Tibial nerve (tissue), 4 donors: ENCODE measurements at regions not wholly inside any gene's neighbourhood (a gene's known extent, or its start where the extent isn't known, plus 50 kb on each side); places are given as distances from the start of the nearest gene placed in this dataset.

Source experiments
- DNase-seq, 2 donors: peaks; one replicate each; pipeline ENCODE4 v3.0.0-alpha.2; 2019; ENCODE audit warnings: low spot score in 2 of 2
- H3K27ac ChIP-seq, 4 donors: fragments of 200-600 bp; sonication (generic) in 3 of 4; one replicate each; pipeline ENCODE4 v1.5.1; 2017 to 2019; ENCODE audit warnings: mild to moderate bottlenecking in 1 of 4
- H3K27me3 ChIP-seq, 2 donors: fragments of 200-600 bp; sonication (generic) in 1 of 2; one replicate each; pipeline versions ENCODE4 v1.5.1 to v1.6.0; 2017 to 2019
- H3K36me3 ChIP-seq, 3 donors: fragments of 200-600 bp; sonication (generic); one replicate each; pipeline ENCODE4 v1.5.1; 2018 to 2019
- H3K4me1 ChIP-seq, 4 donors: fragments of 200-600 bp; sonication (generic) in 3 of 4; one replicate each; pipeline ENCODE4 v1.5.1; 2017 to 2019
- H3K4me3 ChIP-seq, 4 donors: fragments of 200-600 bp; sonication (generic) in 3 of 4; one replicate each; pipeline ENCODE4 v1.5.1; 2017 to 2019; ENCODE audit warnings: mild to moderate bottlenecking in 1 of 4, moderate library complexity in 1 of 4
- H3K9me3 ChIP-seq, 4 donors: fragments of 200-600 bp; sonication (generic) in 3 of 4; one replicate each; pipeline ENCODE4 v1.5.1; 2017 to 2019
- CTCF ChIP-seq, 5 experiments: fragments of 200-600 bp in 3 of 5; fragments of 450-650 bp in 2 of 5; sonication (generic) in 3 of 5; IDR thresholded peaks; one replicate each; pipeline ENCODE4 v1.5.1; 2016 to 2019; ENCODE audit warnings: antibody characterized with exemption in 5 of 5, mild to moderate bottlenecking in 3 of 5, moderate library complexity in 2 of 5
- EP300 ChIP-seq, 2 donors: sonication (generic); formaldehyde crosslinking; IDR thresholded peaks; one replicate each; pipeline ENCODE4 v1.6.1; 2017; ENCODE audit warnings: antibody characterized with exemption in 2 of 2, mild to moderate bottlenecking in 1 of 2
- POLR2A ChIP-seq, 2 donors: fragments of 450-650 bp; IDR thresholded peaks; one replicate each; pipeline ENCODE4 v1.6.1; 2017; ENCODE audit warnings: antibody characterized with exemption in 2 of 2, mild to moderate bottlenecking in 2 of 2, moderate library complexity in 2 of 2
- WGBS, 2 donors: methylation state at CpG; one replicate each; pipeline ENCODE4 v1.1.5; 2018; 5-methylcytosine and 5-hydroxymethylcytosine counted together

- 66 to 79% methylated on average over 1 of the region's 1 CpG for WGBS, 2 donors
- no peaks in the 10 kb centered on the region for H3K9me3 ChIP-seq
Observed at GRCh38 chr18:66048406-66048805, 297.6 kb downstream of the CDH7 start.

DNA sequence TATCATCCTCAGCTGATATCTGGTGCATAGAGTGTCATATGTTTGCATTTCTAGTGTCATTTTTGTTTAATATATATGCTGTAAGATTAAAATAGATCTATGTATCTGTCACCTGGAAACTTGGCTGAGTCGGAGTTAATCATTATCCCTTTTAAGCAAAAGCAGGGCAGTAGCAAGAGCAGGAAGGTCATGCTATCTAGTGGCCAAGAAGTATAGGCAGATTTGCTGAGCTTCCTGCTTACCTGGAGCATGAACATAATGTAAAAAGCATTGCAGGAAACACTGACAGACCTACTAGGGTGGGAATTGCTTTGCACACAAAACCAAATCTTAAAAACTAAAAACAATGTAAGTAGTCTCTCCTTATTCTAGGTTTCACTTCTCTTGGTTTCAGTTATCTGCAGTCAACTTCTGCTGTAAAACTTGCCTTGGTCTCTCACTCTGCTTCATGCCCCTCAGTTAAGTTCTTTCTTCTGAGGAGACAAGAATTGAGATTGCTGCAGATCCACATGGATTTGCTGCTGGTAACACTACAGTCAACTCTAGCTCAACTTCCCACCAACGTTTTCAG is 295.3 kb downstream of the CDH7 start:
- Histone ChIP-seq H3K27ac (no peak overlapping the region), H3K4me1 (no peaks in the 10 kb centered on the region), H3K36me3 (no peaks in the 10 kb centered on the region), H3K9me3 (no peaks in the 10 kb centered on the region), H3K4me3 (no peak overlapping the region), H3K27me3 (no peaks in the 10 kb centered on the region)
- no peak for DNase-seq
- TF ChIP-seq EP300 (IDR thresholded peaks at IDR 0.05) (no peak), CTCF (IDR thresholded peaks at IDR 0.05) (no peak), POLR2A (IDR thresholded peaks at IDR 0.05) (no peak)
- WGBS, 2 donors = 58% methylated on average over 2 of the region's 2 CpGs

More at GRCh38 chr18:66048406-66048805, 297.6 kb downstream of the CDH7 start:
- Histone ChIP-seq H3K4me3 (no peak overlapping the region), H3K27ac (no peak overlapping the region), H3K27me3 (no peaks in the 10 kb centered on the region), H3K36me3 (no peaks in the 10 kb centered on the region), H3K4me1 (no peaks in the 10 kb centered on the region)
- DNase-seq = no peak
- TF ChIP-seq POLR2A (IDR thresholded peaks at IDR 0.05) (no peak), EP300 (IDR thresholded peaks at IDR 0.05) (no peak), CTCF (IDR thresholded peaks at IDR 0.05) (no peak)

DNA sequence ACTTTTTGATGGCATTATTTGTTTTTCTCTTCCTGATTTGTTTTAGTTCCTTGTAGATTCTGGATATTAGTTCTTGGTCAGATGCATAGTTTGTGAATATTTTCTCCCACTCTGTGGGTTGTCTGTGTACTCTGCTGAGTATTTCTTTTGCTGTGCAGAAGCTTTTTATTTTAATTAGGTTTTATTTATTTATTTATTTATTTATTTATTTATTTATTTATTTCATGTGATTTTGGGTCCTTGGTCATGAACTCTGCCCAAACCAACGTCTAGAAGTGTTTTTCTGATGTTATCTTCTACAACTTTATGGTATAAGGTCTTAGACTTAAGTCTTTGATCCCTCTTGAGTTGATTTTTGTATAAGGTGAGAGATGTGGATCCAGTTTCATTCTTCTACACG is 292.2 kb downstream of the CDH7 start:
- no peaks in the 10 kb centered on the region for H3K9me3 ChIP-seq
- no peak for DNase-seq
- H3K36me3 ChIP-seq = no peaks in the 10 kb centered on the region
- TF ChIP-seq CTCF (IDR thresholded peaks at IDR 0.05) (no peak), POLR2A (IDR thresholded peaks at IDR 0.05) (no peak), EP300 (IDR thresholded peaks at IDR 0.05) (no peak)
- H3K4me1 ChIP-seq = no peaks in the 10 kb centered on the region
- H3K4me3 ChIP-seq = no peak overlapping the region
- no peaks in the 10 kb centered on the region for H3K27me3 ChIP-seq
- WGBS, 2 donors = 41 to 43% methylated on average over 2 of the region's 2 CpGs
- H3K27ac ChIP-seq = no peak overlapping the region

DNA sequence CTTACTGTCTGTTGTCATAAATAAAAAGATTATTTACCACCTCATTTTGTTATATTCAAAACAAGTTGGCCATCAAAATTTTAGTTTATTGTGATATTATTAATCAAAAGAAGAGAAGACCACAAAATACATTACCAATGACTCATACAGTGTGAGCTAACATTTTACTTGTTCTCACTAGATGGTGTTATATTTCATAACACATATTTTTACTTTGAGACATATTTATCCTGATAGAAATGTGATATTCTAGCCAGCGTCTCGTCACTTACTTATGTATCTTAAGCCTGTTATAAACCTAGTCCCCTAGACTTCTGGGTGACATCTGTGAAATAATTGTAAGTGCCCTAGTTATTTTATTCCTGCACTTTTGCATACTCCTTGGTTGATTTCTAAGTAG is 263.2 kb downstream of the CDH7 start:
- TF ChIP-seq EP300 (IDR thresholded peaks at IDR 0.05) = no peak
- no peak for TF ChIP-seq CTCF (IDR thresholded peaks at IDR 0.05)
- TF ChIP-seq POLR2A (IDR thresholded peaks at IDR 0.05) = no peak
- no peak for DNase-seq
- Histone ChIP-seq H3K4me3 (no peak overlapping the region), H3K27me3 (no peaks in the 10 kb centered on the region), H3K27ac (no peak overlapping the region), H3K36me3 (no peaks in the 10 kb centered on the region), H3K9me3 (peaks cover 0 to 3% (median 0%) of the 10 kb centered on the region in 4 donors), H3K4me1 (no peaks in the 10 kb centered on the region)
- WGBS, 2 donors = 64 to 78% methylated on average over 2 of the region's 2 CpGs

- Histone ChIP-seq H3K9me3 (peaks cover 0 to 3% (median 0%) of the 10 kb centered on the region in 4 donors), H3K27ac (no peak overlapping the region), H3K27me3 (no peaks in the 10 kb centered on the region), H3K4me1 (no peaks in the 10 kb centered on the region), H3K36me3 (no peaks in the 10 kb centered on the region), H3K4me3 (no peak overlapping the region)
- no peak for TF ChIP-seq CTCF (IDR thresholded peaks at IDR 0.05)
- TF ChIP-seq EP300 (IDR thresholded peaks at IDR 0.05) = no peak
- no peak for TF ChIP-seq POLR2A (IDR thresholded peaks at IDR 0.05)
- no peak for DNase-seq
- 71 to 84% methylated on average over 3 of the region's 3 CpGs for WGBS, 2 donors
Observed at GRCh38 chr18:66011916-66012315, 261.1 kb downstream of the CDH7 start.
